Caco-2 (cell line): ENCODE measurements at regions not wholly inside any gene's neighbourhood (a gene's known extent, or its start where the extent isn't known, plus 50 kb on each side); places are given as distances from the start of the nearest gene placed in this dataset.

Experiments
- BruUV-seq: library from RNA; stranded (reverse); fragments of 400-500 nt; replicated peaks from 2 replicates; lab custom pipeline; 2021; lab: Mats Ljungman, UMichigan
- CTCF ChIA-PET: fragments of 300-600 bp; sonication (Branson Sonifier 250); formaldehyde crosslinking; loops from one replicate; lab custom pipeline; 2022; ENCODE audit warnings: antibody characterized with exemption; lab: Charles Lee
- POLR2A ChIA-PET: fragments of 300-600 bp; sonication (Branson Sonifier 250); formaldehyde crosslinking; loops from one replicate; lab custom pipeline; 2022; ENCODE audit warnings: antibody characterized with exemption; lab: Charles Lee
- DNase-seq, 2 experiments: peaks; one replicate each; pipeline versions ENCODE4 v3.0.0 to v3.0.0-alpha.2; 2020 to 2022
- H3K27me3 ChIP-seq: replicated peaks from 2 replicates; pipeline ENCODE4 v1.6.0; 2011; ENCODE audit warnings: low read length; ENCODE audit not compliant: control insufficient read depth, insufficient read depth
- H3K36me3 ChIP-seq: 2 replicates; pipeline ENCODE4 v1.5.1; 2011; ENCODE audit warnings: low read length; ENCODE audit not compliant: control insufficient read depth, insufficient read depth
- H3K4me1 ChIP-seq: fragments of 250-450 bp; sonication (Bioruptor Pico); 2 replicates; pipeline ENCODE4 v1.5.1; 2020; ENCODE audit warnings: mild to moderate bottlenecking
- H3K4me3 ChIP-seq: 2 replicates; pipeline ENCODE4 v1.5.1; 2011; ENCODE audit warnings: low read depth, mild to moderate bottlenecking, control low read depth, low read length
- H3K9me3 ChIP-seq: fragments of 250-450 bp; sonication (Bioruptor Pico); 2 replicates; pipeline ENCODE4 v1.5.1; 2020; ENCODE audit warnings: mild to moderate bottlenecking, moderate library complexity
- H3K27ac Mint-ChIP-seq: one replicate; pipeline ENCODE4 v1.8.0; 2022; ENCODE audit warnings: mixed read lengths; ENCODE audit not compliant: unreplicated experiment
- H3K27me3 Mint-ChIP-seq: one replicate; pipeline ENCODE4 v1.8.0; 2022; ENCODE audit warnings: mixed read lengths; ENCODE audit not compliant: insufficient read depth, unreplicated experiment
- H3K36me3 Mint-ChIP-seq: one replicate; pipeline ENCODE4 v1.8.0; 2022; ENCODE audit warnings: mild to moderate bottlenecking, mixed read lengths; ENCODE audit not compliant: insufficient read depth, unreplicated experiment
- H3K4me1 Mint-ChIP-seq: one replicate; pipeline ENCODE4 v1.8.0; 2022; ENCODE audit warnings: low read depth, mixed read lengths; ENCODE audit not compliant: unreplicated experiment
- H3K4me3 Mint-ChIP-seq: one replicate; pipeline ENCODE4 v1.8.0; 2022; ENCODE audit warnings: mild to moderate bottlenecking, moderate library complexity, mixed read lengths; ENCODE audit not compliant: unreplicated experiment
- H3K9me3 Mint-ChIP-seq: one replicate; pipeline ENCODE4 v1.8.0; 2022; ENCODE audit warnings: mixed read lengths; ENCODE audit not compliant: unreplicated experiment
- intact Hi-C: fragments of 100-400 bp; cut with micrococcal nuclease; formaldehyde crosslinking; loops from one replicate; pipeline ENCODE4 v1.10.0; 2022; ENCODE audit not compliant: unreplicated experiment
- TF ChIP-seq, protein P1 (sequence below), 2 experiments: fragments of 200-600 bp in 1 of 2; IDR thresholded peaks; 1 replicate in 1 of 2; 2 replicates in 1 of 2; pipeline versions ENCODE4 v1.5.1 to v1.8.0; 2011 to 2022; ENCODE audit warnings: antibody characterized with exemption in 1 of 2, control low read depth in 1 of 2, inconsistent platforms in 1 of 2, low read depth in 1 of 2, low read length in 1 of 2, mild to moderate bottlenecking in 1 of 2, moderate library complexity in 1 of 2; ENCODE audit not compliant: insufficient read depth in 1 of 2, severe bottlenecking in 1 of 2, unreplicated experiment in 1 of 2

DNA sequence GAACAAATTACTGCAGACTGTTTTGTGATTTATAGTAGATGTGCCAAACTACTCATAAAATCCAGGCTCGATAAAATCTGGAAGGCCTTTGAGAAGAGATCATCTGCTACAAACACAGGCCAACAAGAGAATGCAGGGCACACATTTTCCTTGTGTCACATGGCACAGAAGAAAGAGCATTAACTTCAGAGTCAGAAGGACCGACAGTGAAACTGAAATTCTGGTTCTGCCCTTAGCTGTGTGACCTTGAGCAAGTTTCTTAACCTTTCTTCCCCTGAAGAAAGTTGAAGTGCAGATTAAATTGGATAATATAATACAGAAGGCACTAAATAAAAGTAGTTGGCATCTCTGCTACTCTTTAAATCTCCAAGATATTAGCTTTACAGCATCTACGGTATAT, 338.4 kb upstream of the IRAK1BP1 start:
- Mint-ChIP-seq H3K36me3 (no peaks in the 10 kb centered on the region), H3K27ac (no peak overlapping the region), H3K9me3 (peaks cover 8% of the 10 kb centered on the region), H3K27me3 (no peaks in the 10 kb centered on the region), H3K4me1 (no peaks in the 10 kb centered on the region), H3K4me3 (no peak overlapping the region)
- no peaks in the 10 kb centered on the region for H3K36me3 ChIP-seq
- no peak overlapping the region for H3K4me3 ChIP-seq
- H3K4me1 ChIP-seq, result peaks cover 5% of the 10 kb centered on the region
- ChIA-PET CTCF (no interaction called here), POLR2A (no interaction called here)
- H3K27me3 ChIP-seq, result no peaks in the 10 kb centered on the region
- TF ChIP-seq, protein P1, sequence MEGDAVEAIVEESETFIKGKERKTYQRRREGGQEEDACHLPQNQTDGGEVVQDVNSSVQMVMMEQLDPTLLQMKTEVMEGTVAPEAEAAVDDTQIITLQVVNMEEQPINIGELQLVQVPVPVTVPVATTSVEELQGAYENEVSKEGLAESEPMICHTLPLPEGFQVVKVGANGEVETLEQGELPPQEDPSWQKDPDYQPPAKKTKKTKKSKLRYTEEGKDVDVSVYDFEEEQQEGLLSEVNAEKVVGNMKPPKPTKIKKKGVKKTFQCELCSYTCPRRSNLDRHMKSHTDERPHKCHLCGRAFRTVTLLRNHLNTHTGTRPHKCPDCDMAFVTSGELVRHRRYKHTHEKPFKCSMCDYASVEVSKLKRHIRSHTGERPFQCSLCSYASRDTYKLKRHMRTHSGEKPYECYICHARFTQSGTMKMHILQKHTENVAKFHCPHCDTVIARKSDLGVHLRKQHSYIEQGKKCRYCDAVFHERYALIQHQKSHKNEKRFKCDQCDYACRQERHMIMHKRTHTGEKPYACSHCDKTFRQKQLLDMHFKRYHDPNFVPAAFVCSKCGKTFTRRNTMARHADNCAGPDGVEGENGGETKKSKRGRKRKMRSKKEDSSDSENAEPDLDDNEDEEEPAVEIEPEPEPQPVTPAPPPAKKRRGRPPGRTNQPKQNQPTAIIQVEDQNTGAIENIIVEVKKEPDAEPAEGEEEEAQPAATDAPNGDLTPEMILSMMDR (IDR thresholded peaks at IDR 0.05; ENCODE audit: insufficient read depth in 1 of 2, low read depth in 1 of 2, low read length in 1 of 2, severe bottlenecking in 1 of 2, unreplicated experiment in 1 of 2), result no peak
- DNase-seq, result no peak
- intact Hi-C loops, result no loop called here
- no peaks in the 10 kb centered on the region for H3K9me3 ChIP-seq
- BruUV-seq, result no TSS peak

DNA sequence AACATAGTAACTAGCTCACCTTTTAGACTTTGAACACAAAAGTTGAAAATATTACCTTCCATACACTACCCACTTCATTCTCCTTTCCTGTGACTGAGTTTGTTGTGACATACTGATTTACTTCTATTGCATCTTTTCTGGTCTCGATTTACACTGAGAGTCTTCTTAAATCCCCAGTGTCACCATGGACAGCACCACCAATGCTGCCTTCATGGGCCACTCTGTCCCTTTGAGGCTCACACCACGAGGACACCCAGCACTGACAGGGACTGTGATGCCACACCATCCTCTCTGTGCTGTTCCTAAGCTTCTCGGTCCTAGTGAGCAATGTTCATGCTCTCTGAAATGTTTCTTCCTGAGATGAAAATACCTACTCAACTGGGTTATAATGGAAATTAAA, 337.1 kb upstream of the IRAK1BP1 start:
- no peak overlapping the region for H3K4me3 ChIP-seq
- ChIA-PET POLR2A (no interaction called here), CTCF (no interaction called here)
- Mint-ChIP-seq H3K27me3 (no peaks in the 10 kb centered on the region), H3K9me3 (peaks cover 7% of the 10 kb centered on the region), H3K27ac (no peak overlapping the region), H3K36me3 (no peaks in the 10 kb centered on the region), H3K4me1 (no peaks in the 10 kb centered on the region), H3K4me3 (no peak overlapping the region)
- no peak for DNase-seq
- H3K36me3 ChIP-seq, result no peaks in the 10 kb centered on the region
- H3K9me3 ChIP-seq, result no peaks in the 10 kb centered on the region
- TF ChIP-seq, protein P1 (IDR thresholded peaks at IDR 0.05; ENCODE audit: insufficient read depth in 1 of 2, low read depth in 1 of 2, low read length in 1 of 2, severe bottlenecking in 1 of 2, unreplicated experiment in 1 of 2), result no peak
- no TSS peak for BruUV-seq
- intact Hi-C loops, result loop anchor here (5.0 kb wide), 1 partner anchor 93 kb away; no protein-coding TSS in a partner anchor
- no peaks in the 10 kb centered on the region for H3K27me3 ChIP-seq
- H3K4me1 ChIP-seq, result no peaks in the 10 kb centered on the region

GRCh38 chr6:78533426-78533825, 333.9 kb upstream of the IRAK1BP1 start:
- Mint-ChIP-seq H3K4me1 (no peaks in the 10 kb centered on the region), H3K27me3 (no peaks in the 10 kb centered on the region), H3K27ac (no peak overlapping the region), H3K4me3 (no peak overlapping the region), H3K36me3 (no peaks in the 10 kb centered on the region), H3K9me3 (no peaks in the 10 kb centered on the region)
- ChIA-PET CTCF (no interaction called here), POLR2A (no interaction called here)
- TF ChIP-seq, protein P1 (IDR thresholded peaks at IDR 0.05; ENCODE audit: insufficient read depth in 1 of 2, low read depth in 1 of 2, low read length in 1 of 2, severe bottlenecking in 1 of 2, unreplicated experiment in 1 of 2), result no peak
- no TSS peak for BruUV-seq
- Histone ChIP-seq H3K27me3 (no peaks in the 10 kb centered on the region), H3K4me3 (no peak overlapping the region), H3K4me1 (no peaks in the 10 kb centered on the region), H3K36me3 (no peaks in the 10 kb centered on the region), H3K9me3 (no peaks in the 10 kb centered on the region)
- DNase-seq, result no peak
- intact Hi-C loops, result loop anchor here (5.0 kb wide), 1 partner anchor 96 kb away; no protein-coding TSS in a partner anchor
